GM04504 (cell line): ENCODE measurements at regions not wholly inside any gene's neighbourhood (a gene's known extent, or its start where the extent isn't known, plus 50 kb on each side); places are given as distances from the start of the nearest gene placed in this dataset.
A peak's percentile ranks its signal among the peaks of the same experiment; 100 is the strongest.

Source experiments
- DNase-seq: peaks from one replicate; pipeline ENCODE4 v3.0.0-alpha.2; 2012; ENCODE audit warnings: low read depth

- DNase-seq: no peak
Observed at GRCh38 chr14:26766726-26767125, 168.9 kb upstream of the NOVA1 start.

GRCh38 chr14:26773906-26774593, 176.2 kb upstream of the NOVA1 start:
- DNase-seq: no peak

GRCh38 chr14:26775765-26776563, 178.1 kb upstream of the NOVA1 start:
- DNase-seq: no peak

GRCh38 chr14:26791117-26791806, 193.4 kb upstream of the NOVA1 start:
- DNase-seq: no peak

- peak; percentile 4 for DNase-seq
Observed at GRCh38 chr14:26794731-26795130, 196.9 kb upstream of the NOVA1 start.

DNA sequence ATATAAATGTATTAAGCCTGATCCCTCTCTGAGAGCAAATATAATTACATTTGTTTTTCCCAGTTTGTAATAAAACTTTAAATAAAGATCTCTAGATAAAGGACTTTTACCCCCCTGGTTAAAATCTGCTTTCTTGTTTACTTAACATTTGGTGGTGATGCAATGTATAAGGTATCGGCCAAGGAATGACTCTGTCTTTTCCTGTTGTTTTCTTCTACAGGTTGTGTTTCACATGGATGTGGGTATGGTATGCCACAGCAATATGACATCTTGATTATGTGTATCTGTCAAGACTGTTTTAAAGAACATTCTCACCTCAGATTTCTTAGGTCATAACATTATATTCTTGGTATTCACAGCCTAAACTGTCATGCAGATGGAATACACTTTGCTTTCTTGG, 210.6 kb upstream of the NOVA1 start:
- no peak for DNase-seq

DNA sequence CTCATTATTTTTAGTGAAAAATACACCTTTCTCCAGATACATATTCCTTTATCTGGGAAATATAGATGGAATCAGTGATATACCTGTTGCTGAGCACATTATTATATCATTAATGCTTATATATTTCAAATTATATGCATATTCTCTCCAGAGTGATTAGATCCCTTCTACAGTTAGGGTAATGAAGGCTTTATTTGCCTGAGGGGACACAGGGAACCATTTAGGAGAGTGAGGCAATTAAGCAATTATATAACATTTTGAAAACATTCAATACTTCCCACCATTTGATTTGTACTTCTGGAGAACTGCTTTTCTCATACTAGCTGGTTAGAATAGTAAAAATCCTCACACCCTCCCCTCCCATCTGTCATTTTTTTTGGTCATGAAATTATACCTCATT, 212.8 kb upstream of the NOVA1 start:
- DNase-seq: no peak

DNA sequence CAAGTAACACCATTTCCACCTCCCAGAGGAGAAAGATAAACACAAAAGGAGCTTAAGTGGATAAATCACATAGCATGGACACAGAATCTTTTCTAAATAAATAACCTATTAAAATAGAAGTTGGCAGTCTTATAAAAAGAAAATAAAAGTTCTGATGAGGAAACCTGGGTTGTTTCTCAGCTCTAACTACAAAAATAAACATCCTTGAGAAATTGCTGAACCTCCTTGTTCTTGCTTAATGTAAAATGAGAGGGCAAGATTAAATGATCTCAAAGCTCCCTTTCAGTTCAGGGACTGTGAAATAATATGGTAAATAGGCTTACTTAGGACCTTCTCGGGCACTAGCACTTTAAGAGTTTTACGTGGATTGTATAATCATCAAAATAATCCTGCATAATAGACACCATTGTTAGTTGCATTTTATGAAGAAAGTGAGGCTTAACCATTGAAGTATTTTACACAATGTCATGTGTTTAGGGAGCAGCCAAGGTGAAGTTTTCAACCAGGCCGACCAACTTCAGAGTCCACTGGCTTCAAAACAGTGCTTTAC, 214.0 kb upstream of the NOVA1 start:
- no peak for DNase-seq

GRCh38 chr14:26820138-26820537, 222.3 kb upstream of the NOVA1 start:
- DNase-seq: no peak

DNA sequence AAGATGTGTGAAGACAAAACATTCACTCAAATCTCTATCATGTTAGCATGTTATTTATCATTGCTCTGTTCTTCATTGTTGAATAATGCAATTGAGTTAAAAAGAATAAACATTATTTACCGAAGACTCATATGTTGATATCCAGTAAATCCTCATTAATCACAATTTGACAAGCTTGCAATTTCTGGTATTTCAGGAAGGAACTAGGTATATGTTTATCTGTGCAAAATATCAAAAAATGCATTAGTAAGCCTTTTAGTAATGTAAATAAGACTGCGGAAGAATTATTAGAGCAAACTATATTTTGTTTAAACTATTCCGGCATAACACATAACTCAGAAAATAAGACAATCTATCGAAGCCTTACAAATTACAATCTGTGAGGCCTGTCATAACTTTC, 222.7 kb upstream of the NOVA1 start:
- DNase-seq: no peak

DNA sequence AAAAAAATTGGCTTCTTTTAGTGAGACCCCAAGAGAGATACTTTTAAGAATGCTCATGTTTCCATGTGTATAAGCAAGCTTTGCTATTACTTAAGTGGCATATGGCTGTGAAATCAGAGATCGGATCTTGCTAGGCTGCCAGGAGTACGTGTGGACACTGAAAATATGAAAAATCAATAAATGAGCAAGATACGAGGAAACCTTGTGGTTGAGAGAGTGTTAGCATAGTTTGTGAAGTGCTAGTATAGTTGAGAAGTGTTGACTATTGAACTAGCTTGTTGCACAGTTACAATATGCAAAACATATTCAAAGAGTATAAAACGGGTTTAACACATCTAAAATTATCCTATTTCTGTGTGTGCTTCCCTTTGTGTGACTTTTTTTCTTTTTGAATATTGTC, 230.9 kb upstream of the NOVA1 start:
- no peak for DNase-seq

- no peak for DNase-seq
Observed at GRCh38 chr14:26833621-26834176, 235.9 kb upstream of the NOVA1 start.

- DNase-seq: no peak
Observed at GRCh38 chr14:26835979-26836570, 238.2 kb upstream of the NOVA1 start.

DNA sequence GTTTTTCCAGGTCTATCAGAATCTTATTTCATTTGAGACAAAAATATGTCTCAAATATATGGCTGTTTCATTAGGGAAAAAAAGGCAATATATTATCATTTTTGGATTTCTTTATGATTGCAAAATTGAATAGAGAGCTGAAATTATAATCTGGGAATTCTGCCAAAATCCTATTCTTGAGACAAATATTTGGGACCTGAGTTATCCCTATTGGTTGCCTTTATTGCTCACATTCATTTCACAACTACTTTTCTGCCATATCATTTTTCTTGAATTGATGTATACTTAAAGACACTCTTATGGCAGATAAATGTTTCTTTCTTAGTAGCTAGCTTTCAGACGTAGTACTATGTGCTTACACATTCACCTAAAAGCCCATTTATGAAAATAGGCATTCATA, 241.6 kb upstream of the NOVA1 start:
- no peak for DNase-seq

- DNase-seq: no peak
Observed at GRCh38 chr14:26841326-26841725, 243.5 kb upstream of the NOVA1 start.

DNA sequence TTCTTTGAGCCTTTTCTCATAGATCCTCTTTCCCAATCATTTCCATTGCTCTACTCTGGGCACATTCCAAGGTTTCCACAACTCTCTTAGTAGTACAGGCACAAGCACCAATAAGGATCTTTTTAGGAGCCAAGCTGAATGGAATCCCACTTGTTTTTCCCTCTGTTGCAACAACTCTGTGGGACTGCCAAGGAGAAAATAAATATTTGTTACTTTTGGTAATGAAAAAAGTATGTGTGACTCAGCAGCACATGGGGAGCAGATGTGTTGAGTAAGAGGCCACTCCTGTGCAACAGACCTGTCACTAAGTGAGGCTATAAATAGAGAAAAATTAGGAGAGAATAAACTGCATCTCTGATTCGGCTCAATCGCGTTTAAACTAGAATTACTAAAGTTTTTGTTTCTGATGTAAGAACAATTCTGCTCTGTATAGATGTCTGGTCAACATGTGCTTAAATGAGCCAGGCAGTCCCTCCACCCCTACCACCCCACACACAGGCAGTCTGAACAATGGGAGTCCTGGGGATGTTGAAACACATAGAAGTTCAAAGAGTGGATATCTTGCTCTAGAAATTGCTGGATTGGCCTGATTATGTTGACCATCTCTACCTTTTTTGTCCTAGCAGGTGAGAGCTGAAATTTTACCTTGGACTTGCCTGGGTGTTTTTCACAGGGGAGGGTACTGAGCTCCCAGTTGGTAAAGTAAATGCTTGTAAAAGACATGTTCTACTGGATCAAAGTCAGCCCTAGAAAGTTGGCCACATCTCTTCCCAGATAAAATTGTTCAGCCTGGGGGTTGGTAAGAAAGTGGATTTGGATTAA, 244.3 kb upstream of the NOVA1 start:
- DNase-seq: peak; percentile 97

GRCh38 chr14:26845151-26845818, 247.5 kb upstream of the NOVA1 start:
- no peak for DNase-seq

GRCh38 chr14:26846388-26846787, 248.6 kb upstream of the NOVA1 start:
- no peak for DNase-seq

DNA sequence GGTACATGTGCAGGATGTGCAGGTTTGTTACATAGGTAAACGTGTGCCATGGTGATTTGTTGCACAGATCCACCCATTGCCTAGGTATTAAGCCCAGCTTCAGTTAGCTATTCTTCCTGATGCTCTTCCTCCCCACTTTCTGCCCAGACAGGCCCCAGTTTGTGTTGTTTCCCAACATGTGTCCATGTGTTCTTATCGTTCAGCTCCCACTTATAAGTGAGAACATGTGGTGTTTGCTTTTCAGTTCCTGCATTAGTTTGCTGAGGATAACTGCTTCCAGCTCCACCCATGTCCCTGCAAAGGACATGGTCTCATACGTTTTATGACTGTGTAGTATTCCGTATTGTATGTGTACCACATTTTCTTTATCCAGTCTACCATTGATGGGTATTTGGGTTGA, 251.7 kb upstream of the NOVA1 start:
- no peak for DNase-seq

GRCh38 chr14:26851793-26852192, 254.0 kb upstream of the NOVA1 start:
- DNase-seq: no peak
